Lower leg skin (tissue), 3 donors: ENCODE measurements at regions not wholly inside any gene's neighbourhood (a gene's known extent, or its start where the extent isn't known, plus 50 kb on each side); places are given as distances from the start of the nearest gene placed in this dataset.

Experiments used
- CTCF ChIP-seq, 3 donors: fragments of 450-650 bp; IDR thresholded peaks; one replicate each; pipeline ENCODE4 v1.5.1; 2016; ENCODE audit warnings: antibody characterized with exemption in 3 of 3, mild to moderate bottlenecking in 3 of 3, moderate library complexity in 2 of 3
- POLR2A ChIP-seq, 2 donors: fragments of 450-650 bp; IDR thresholded peaks; one replicate each; pipeline ENCODE4 v1.6.1; 2016 to 2017; ENCODE audit warnings: antibody characterized with exemption in 2 of 2, mild to moderate bottlenecking in 1 of 2, moderate library complexity in 1 of 2

GRCh38 chr2:239608260-239608659 is 207.4 kb upstream of the HDAC4 start:
- TF ChIP-seq POLR2A (IDR thresholded peaks at IDR 0.05), result no peak
- no peak for TF ChIP-seq CTCF (IDR thresholded peaks at IDR 0.05)
